Caco-2 (cell line): ENCODE measurements at regions not wholly inside any gene's neighbourhood (a gene's known extent, or its start where the extent isn't known, plus 50 kb on each side); places are given as distances from the start of the nearest gene placed in this dataset.

Source experiments
- BruUV-seq: library from RNA; stranded (reverse); fragments of 400-500 nt; replicated peaks from 2 replicates; lab custom pipeline; 2021; lab: Mats Ljungman, UMichigan
- CTCF ChIA-PET: fragments of 300-600 bp; sonication (Branson Sonifier 250); formaldehyde crosslinking; loops from one replicate; lab custom pipeline; 2022; ENCODE audit warnings: antibody characterized with exemption; lab: Charles Lee
- POLR2A ChIA-PET: fragments of 300-600 bp; sonication (Branson Sonifier 250); formaldehyde crosslinking; loops from one replicate; lab custom pipeline; 2022; ENCODE audit warnings: antibody characterized with exemption; lab: Charles Lee
- DNase-seq, 2 experiments: peaks; one replicate each; pipeline versions ENCODE4 v3.0.0 to v3.0.0-alpha.2; 2020 to 2022
- H3K27me3 ChIP-seq: replicated peaks from 2 replicates; pipeline ENCODE4 v1.6.0; 2011; ENCODE audit warnings: low read length; ENCODE audit not compliant: control insufficient read depth, insufficient read depth
- H3K36me3 ChIP-seq: 2 replicates; pipeline ENCODE4 v1.5.1; 2011; ENCODE audit warnings: low read length; ENCODE audit not compliant: control insufficient read depth, insufficient read depth
- H3K4me1 ChIP-seq: fragments of 250-450 bp; sonication (Bioruptor Pico); 2 replicates; pipeline ENCODE4 v1.5.1; 2020; ENCODE audit warnings: mild to moderate bottlenecking
- H3K4me3 ChIP-seq: 2 replicates; pipeline ENCODE4 v1.5.1; 2011; ENCODE audit warnings: low read depth, mild to moderate bottlenecking, control low read depth, low read length
- H3K9me3 ChIP-seq: fragments of 250-450 bp; sonication (Bioruptor Pico); 2 replicates; pipeline ENCODE4 v1.5.1; 2020; ENCODE audit warnings: mild to moderate bottlenecking, moderate library complexity
- H3K27ac Mint-ChIP-seq: one replicate; pipeline ENCODE4 v1.8.0; 2022; ENCODE audit warnings: mixed read lengths; ENCODE audit not compliant: unreplicated experiment
- H3K27me3 Mint-ChIP-seq: one replicate; pipeline ENCODE4 v1.8.0; 2022; ENCODE audit warnings: mixed read lengths; ENCODE audit not compliant: insufficient read depth, unreplicated experiment
- H3K36me3 Mint-ChIP-seq: one replicate; pipeline ENCODE4 v1.8.0; 2022; ENCODE audit warnings: mild to moderate bottlenecking, mixed read lengths; ENCODE audit not compliant: insufficient read depth, unreplicated experiment
- H3K4me1 Mint-ChIP-seq: one replicate; pipeline ENCODE4 v1.8.0; 2022; ENCODE audit warnings: low read depth, mixed read lengths; ENCODE audit not compliant: unreplicated experiment
- H3K4me3 Mint-ChIP-seq: one replicate; pipeline ENCODE4 v1.8.0; 2022; ENCODE audit warnings: mild to moderate bottlenecking, moderate library complexity, mixed read lengths; ENCODE audit not compliant: unreplicated experiment
- H3K9me3 Mint-ChIP-seq: one replicate; pipeline ENCODE4 v1.8.0; 2022; ENCODE audit warnings: mixed read lengths; ENCODE audit not compliant: unreplicated experiment
- intact Hi-C: fragments of 100-400 bp; cut with micrococcal nuclease; formaldehyde crosslinking; loops from one replicate; pipeline ENCODE4 v1.10.0; 2022; ENCODE audit not compliant: unreplicated experiment
- TF ChIP-seq, protein P1 (sequence below), 2 experiments: fragments of 200-600 bp in 1 of 2; IDR thresholded peaks; 1 replicate in 1 of 2; 2 replicates in 1 of 2; pipeline versions ENCODE4 v1.5.1 to v1.8.0; 2011 to 2022; ENCODE audit warnings: antibody characterized with exemption in 1 of 2, control low read depth in 1 of 2, inconsistent platforms in 1 of 2, low read depth in 1 of 2, low read length in 1 of 2, mild to moderate bottlenecking in 1 of 2, moderate library complexity in 1 of 2; ENCODE audit not compliant: insufficient read depth in 1 of 2, severe bottlenecking in 1 of 2, unreplicated experiment in 1 of 2

GRCh38 chr16:50933262-50933661 lies 191.4 kb downstream of the CYLD start:
- Histone ChIP-seq H3K27me3 (no peaks in the 10 kb centered on the region), H3K4me1 (no peaks in the 10 kb centered on the region), H3K36me3 (no peaks in the 10 kb centered on the region), H3K4me3 (no peak overlapping the region), H3K9me3 (no peaks in the 10 kb centered on the region)
- peaks cover 17% of the 10 kb centered on the region for H3K27me3 Mint-ChIP-seq
- CTCF ChIA-PET, result no interaction called here
- BruUV-seq, result no TSS peak
- intact Hi-C loops, result no loop called here
- H3K36me3 Mint-ChIP-seq, result no peaks in the 10 kb centered on the region
- no peak overlapping the region for H3K4me3 Mint-ChIP-seq
- no peak overlapping the region for H3K27ac Mint-ChIP-seq
- POLR2A ChIA-PET, result no interaction called here
- TF ChIP-seq, protein P1, sequence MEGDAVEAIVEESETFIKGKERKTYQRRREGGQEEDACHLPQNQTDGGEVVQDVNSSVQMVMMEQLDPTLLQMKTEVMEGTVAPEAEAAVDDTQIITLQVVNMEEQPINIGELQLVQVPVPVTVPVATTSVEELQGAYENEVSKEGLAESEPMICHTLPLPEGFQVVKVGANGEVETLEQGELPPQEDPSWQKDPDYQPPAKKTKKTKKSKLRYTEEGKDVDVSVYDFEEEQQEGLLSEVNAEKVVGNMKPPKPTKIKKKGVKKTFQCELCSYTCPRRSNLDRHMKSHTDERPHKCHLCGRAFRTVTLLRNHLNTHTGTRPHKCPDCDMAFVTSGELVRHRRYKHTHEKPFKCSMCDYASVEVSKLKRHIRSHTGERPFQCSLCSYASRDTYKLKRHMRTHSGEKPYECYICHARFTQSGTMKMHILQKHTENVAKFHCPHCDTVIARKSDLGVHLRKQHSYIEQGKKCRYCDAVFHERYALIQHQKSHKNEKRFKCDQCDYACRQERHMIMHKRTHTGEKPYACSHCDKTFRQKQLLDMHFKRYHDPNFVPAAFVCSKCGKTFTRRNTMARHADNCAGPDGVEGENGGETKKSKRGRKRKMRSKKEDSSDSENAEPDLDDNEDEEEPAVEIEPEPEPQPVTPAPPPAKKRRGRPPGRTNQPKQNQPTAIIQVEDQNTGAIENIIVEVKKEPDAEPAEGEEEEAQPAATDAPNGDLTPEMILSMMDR (IDR thresholded peaks at IDR 0.05; ENCODE audit: insufficient read depth in 1 of 2, low read depth in 1 of 2, low read length in 1 of 2, severe bottlenecking in 1 of 2, unreplicated experiment in 1 of 2), result no peak
- H3K9me3 Mint-ChIP-seq, result no peaks in the 10 kb centered on the region
- DNase-seq, result no peak
- no peaks in the 10 kb centered on the region for H3K4me1 Mint-ChIP-seq

DNA sequence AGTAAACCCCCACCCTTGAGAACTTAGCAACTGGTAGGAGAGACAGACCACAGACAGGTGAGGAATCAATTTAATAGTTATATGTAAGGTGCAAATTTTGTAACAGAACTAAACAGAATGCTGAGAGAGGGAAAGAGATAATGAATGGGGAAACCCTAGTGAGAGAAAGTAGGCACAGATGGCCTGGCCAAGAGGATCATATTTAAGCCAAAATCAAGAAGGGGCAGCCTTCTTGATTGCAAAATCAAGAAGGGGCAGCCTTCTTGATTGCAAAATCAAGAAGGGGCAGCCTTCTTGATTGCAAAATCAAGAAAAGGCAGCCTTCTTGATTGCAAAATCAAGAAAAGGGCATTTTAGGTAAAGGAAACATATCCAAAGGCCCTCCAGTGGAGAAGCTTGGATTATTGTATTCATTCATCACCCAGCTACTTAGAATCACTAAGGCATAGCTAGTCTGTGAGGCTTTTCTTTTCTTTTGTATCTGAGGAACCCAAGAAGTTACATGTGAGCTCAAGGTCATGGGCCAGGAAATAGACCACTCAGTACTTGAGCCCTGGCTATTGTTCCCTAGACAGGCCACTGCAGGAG lies 190.6 kb downstream of the CYLD start:
- DNase-seq, result no peak
- no TSS peak for BruUV-seq
- no peaks in the 10 kb centered on the region for H3K4me1 ChIP-seq
- no peak overlapping the region for H3K27ac Mint-ChIP-seq
- no peaks in the 10 kb centered on the region for H3K27me3 ChIP-seq
- no peak overlapping the region for H3K4me3 ChIP-seq
- no peaks in the 10 kb centered on the region for H3K9me3 Mint-ChIP-seq
- H3K27me3 Mint-ChIP-seq, result peaks cover 21% of the 10 kb centered on the region
- H3K4me3 Mint-ChIP-seq, result no peak overlapping the region
- H3K36me3 Mint-ChIP-seq, result no peaks in the 10 kb centered on the region
- no peaks in the 10 kb centered on the region for H3K9me3 ChIP-seq
- TF ChIP-seq, protein P1 (IDR thresholded peaks at IDR 0.05; ENCODE audit: insufficient read depth in 1 of 2, low read depth in 1 of 2, low read length in 1 of 2, severe bottlenecking in 1 of 2, unreplicated experiment in 1 of 2), result no peak
- intact Hi-C loops, result no loop called here
- no peaks in the 10 kb centered on the region for H3K4me1 Mint-ChIP-seq
- ChIA-PET POLR2A (no interaction called here), CTCF (no interaction called here)
- H3K36me3 ChIP-seq, result no peaks in the 10 kb centered on the region

GRCh38 chr16:50928065-50928464 lies 186.2 kb downstream of the CYLD start:
- no peaks in the 10 kb centered on the region for H3K4me1 ChIP-seq
- no peaks in the 10 kb centered on the region for H3K36me3 ChIP-seq
- intact Hi-C loops, result no loop called here
- Mint-ChIP-seq H3K4me1 (no peaks in the 10 kb centered on the region), H3K27ac (no peak overlapping the region), H3K27me3 (peaks cover 16% of the 10 kb centered on the region), H3K36me3 (no peaks in the 10 kb centered on the region), H3K4me3 (no peak overlapping the region), H3K9me3 (no peaks in the 10 kb centered on the region)
- no peaks in the 10 kb centered on the region for H3K27me3 ChIP-seq
- no peak overlapping the region for H3K4me3 ChIP-seq
- DNase-seq, result no peak
- TF ChIP-seq, protein P1 (IDR thresholded peaks at IDR 0.05; ENCODE audit: insufficient read depth in 1 of 2, low read depth in 1 of 2, low read length in 1 of 2, severe bottlenecking in 1 of 2, unreplicated experiment in 1 of 2), result no peak
- ChIA-PET CTCF (no interaction called here), POLR2A (no interaction called here)
- BruUV-seq, result no TSS peak
- H3K9me3 ChIP-seq, result no peaks in the 10 kb centered on the region; the same call in 1 of the 2 replicates
